HepG2 (cell line): ENCODE measurements at regions not wholly inside any gene's neighbourhood (a gene's known extent, or its start where the extent isn't known, plus 50 kb on each side); places are given as distances from the start of the nearest gene placed in this dataset.

ENCODE experiments used
- CBX1 ChIP-seq: IDR thresholded peaks from one replicate; pipeline ENCODE4 v1.6.1; 2016; ENCODE audit warnings: antibody characterized with exemption, low read depth
- CEBPB ChIP-seq: IDR thresholded peaks from 2 replicates; pipeline ENCODE4 v1.6.1; 2011; ENCODE audit warnings: low read depth, low read length, improper control_type of control experiment, borderline replicate concordance
- DMAP1 ChIP-seq: IDR thresholded peaks from 2 replicates; pipeline ENCODE4 v1.6.1; 2016
- DNMT1 ChIP-seq: sonication (generic); formaldehyde crosslinking; IDR thresholded peaks from 2 replicates; pipeline ENCODE4 v1.5.1; 2020; ENCODE audit warnings: mild to moderate bottlenecking, missing genetic modification reagents
- IKZF4 ChIP-seq: sonication (generic); formaldehyde crosslinking; IDR thresholded peaks from 2 replicates; pipeline ENCODE4 v1.5.1; 2020; ENCODE audit warnings: borderline replicate concordance, mild to moderate bottlenecking, low read depth, missing genetic modification reagents; ENCODE audit errors: not compliant biosample characterization
- KAT2B ChIP-seq: fragments of 150-350 bp; IDR thresholded peaks from 2 replicates; pipeline ENCODE4 v1.6.1; 2014; ENCODE audit warnings: low read depth, low read length, borderline replicate concordance
- KLF15 ChIP-seq: sonication (generic); formaldehyde crosslinking; IDR thresholded peaks from 2 replicates; pipeline ENCODE4 v1.8.1; 2023; ENCODE audit warnings: borderline replicate concordance, mild to moderate bottlenecking, inconsistent platforms, missing genetic modification reagents, mixed read lengths
- KMT2A ChIP-seq: sonication (generic); formaldehyde crosslinking; IDR thresholded peaks from 2 replicates; pipeline ENCODE4 v1.4.0; 2020; ENCODE audit warnings: missing genetic modification reagents
- MATR3 ChIP-seq: sonication (generic); formaldehyde crosslinking; IDR thresholded peaks from 2 replicates; pipeline ENCODE4 v1.4.0; 2020; ENCODE audit warnings: missing genetic modification reagents
- PHF20 ChIP-seq: sonication (generic); formaldehyde crosslinking; IDR thresholded peaks from 2 replicates; pipeline ENCODE4 v1.5.0; 2020; ENCODE audit warnings: mild to moderate bottlenecking, missing genetic modification reagents
- RELA ChIP-seq: sonication (generic); formaldehyde crosslinking; IDR thresholded peaks from 2 replicates; pipeline ENCODE4 v1.4.0; 2020; ENCODE audit warnings: missing genetic modification reagents
- REPIN1 ChIP-seq: sonication (generic); formaldehyde crosslinking; IDR thresholded peaks from 2 replicates; pipeline ENCODE4 v1.8.0; 2022; ENCODE audit warnings: missing genetic modification reagents, low read depth, mild to moderate bottlenecking, borderline replicate concordance
- SIX1 ChIP-seq: sonication (generic); formaldehyde crosslinking; IDR thresholded peaks from 2 replicates; pipeline ENCODE4 v1.4.0; 2020; ENCODE audit warnings: missing genetic modification reagents, borderline replicate concordance
- SIX4 ChIP-seq: sonication (generic); formaldehyde crosslinking; IDR thresholded peaks from 2 replicates; pipeline ENCODE4 v1.4.0; 2020; ENCODE audit warnings: missing genetic modification reagents
- ZFAT ChIP-seq: sonication (generic); formaldehyde crosslinking; conservative IDR thresholded peaks from 2 replicates; pipeline ENCODE4 v1.8.1; 2023; ENCODE audit warnings: missing genetic modification reagents, inconsistent platforms
- ZNF205 ChIP-seq: IDR thresholded peaks from 2 replicates; pipeline ENCODE4 v1.6.1; 2018; ENCODE audit warnings: missing biosample characterization, missing genetic modification reagents
- ZNF333 ChIP-seq: sonication (generic); formaldehyde crosslinking; IDR thresholded peaks from 2 replicates; pipeline ENCODE4 v1.4.0; 2020; ENCODE audit warnings: mild to moderate bottlenecking, missing genetic modification reagents, borderline replicate concordance
- ZNF761 ChIP-seq: sonication (generic); formaldehyde crosslinking; conservative IDR thresholded peaks from 2 replicates; pipeline ENCODE4 v1.4.0; 2020; ENCODE audit warnings: mild to moderate bottlenecking, missing genetic modification reagents
- ZNF790 ChIP-seq: sonication (generic); formaldehyde crosslinking; IDR thresholded peaks from 2 replicates; pipeline ENCODE4 v1.8.0; 2022; ENCODE audit warnings: missing genetic modification reagents, mild to moderate bottlenecking, borderline replicate concordance
- ZNF83 ChIP-seq: sonication (generic); formaldehyde crosslinking; IDR thresholded peaks from 2 replicates; pipeline ENCODE4 v1.4.0; 2020; ENCODE audit warnings: missing genetic modification reagents, mild to moderate bottlenecking, borderline replicate concordance
- TF ChIP-seq, protein P1 (sequence below): sonication (generic); formaldehyde crosslinking; IDR thresholded peaks from 2 replicates; pipeline ENCODE4 v1.5.0; 2020; ENCODE audit warnings: missing genetic modification reagents, mild to moderate bottlenecking, borderline replicate concordance
- TF ChIP-seq, protein P2 (sequence below): sonication (generic); formaldehyde crosslinking; IDR thresholded peaks from 2 replicates; pipeline ENCODE4 v1.4.0; 2020; ENCODE audit warnings: missing genetic modification reagents
- TF ChIP-seq, protein P3 (sequence below): sonication (generic); formaldehyde crosslinking; conservative IDR thresholded peaks from 2 replicates; pipeline ENCODE4 v1.4.0; 2020; ENCODE audit warnings: missing genetic modification reagents

DNA sequence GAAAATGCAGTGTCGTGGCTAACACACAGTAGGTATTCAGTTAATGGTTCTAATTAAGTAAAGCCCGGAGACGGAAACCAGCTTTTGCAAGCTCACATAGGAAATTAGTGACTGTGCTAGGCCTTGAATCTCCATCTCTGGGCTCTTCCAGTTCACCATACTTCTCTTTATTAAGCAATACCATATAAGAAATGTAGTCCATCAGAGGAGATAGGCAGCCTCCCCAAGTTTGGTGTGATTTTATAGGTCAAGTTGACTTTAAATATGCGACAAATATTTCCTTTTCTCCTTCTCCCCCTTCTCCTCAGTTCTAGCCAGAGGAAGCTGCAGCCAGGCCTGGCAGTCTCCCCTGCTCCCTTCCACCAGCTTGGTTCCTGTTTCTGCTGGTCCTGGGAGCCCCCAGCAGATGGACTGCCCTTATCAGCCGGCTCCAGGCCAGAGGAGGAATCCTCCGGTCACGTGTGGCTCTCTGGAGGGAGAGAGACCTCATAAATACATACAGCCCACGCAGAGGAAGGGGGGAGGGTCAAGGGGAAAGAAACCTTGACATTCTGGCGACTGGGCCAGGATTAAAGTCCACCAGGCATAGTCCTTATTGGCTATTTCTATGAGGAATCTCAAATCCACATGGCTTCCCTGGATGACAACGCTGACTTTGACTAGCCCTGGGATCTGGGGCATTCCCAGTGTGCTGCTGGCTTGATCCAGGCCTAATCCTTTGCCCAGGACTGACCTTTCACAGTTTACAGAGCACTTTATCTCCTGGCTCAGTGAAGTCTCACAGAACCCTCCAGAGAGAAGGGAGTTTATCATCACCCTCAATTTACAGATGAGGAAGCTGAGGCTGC is 115.1 kb upstream of the JUN start (continued):
- TF ChIP-seq CEBPB (no peak), REPIN1 (0 out of 2 replicates have a peak, but pooled peaks have one; percentile 37), PHF20 (CRISPR knock-in tag) (0 out of 2 replicates have a peak, but pooled peaks have one; percentile 28), KMT2A (CRISPR knock-in tag) (no peak), ZNF761 (CRISPR knock-in tag) (0 out of 2 replicates have a peak, but pooled peaks have one; percentile 63), DNMT1 (CRISPR knock-in tag) (no peak), ZFAT (no peak), MATR3 (CRISPR knock-in tag) (no peak), KLF15 (no peak), CBX1 (peak; percentile 22), RELA (CRISPR knock-in tag) (no peak), KAT2B (no peak), IKZF4 (CRISPR knock-in tag) (no peak), DMAP1 (peak; percentile 68; the same call in 1 of the 2 replicates), ZNF790 (no peak), SIX4 (peak; percentile 65), ZNF205 (peak; percentile 48; the same call in 1 of the 2 replicates), SIX1 (peak; percentile 56; the same call in 1 of the 2 replicates), ZNF83 (CRISPR knock-in tag) (no peak), ZNF333 (CRISPR knock-in tag) (no peak)
- TF ChIP-seq, protein P1, sequence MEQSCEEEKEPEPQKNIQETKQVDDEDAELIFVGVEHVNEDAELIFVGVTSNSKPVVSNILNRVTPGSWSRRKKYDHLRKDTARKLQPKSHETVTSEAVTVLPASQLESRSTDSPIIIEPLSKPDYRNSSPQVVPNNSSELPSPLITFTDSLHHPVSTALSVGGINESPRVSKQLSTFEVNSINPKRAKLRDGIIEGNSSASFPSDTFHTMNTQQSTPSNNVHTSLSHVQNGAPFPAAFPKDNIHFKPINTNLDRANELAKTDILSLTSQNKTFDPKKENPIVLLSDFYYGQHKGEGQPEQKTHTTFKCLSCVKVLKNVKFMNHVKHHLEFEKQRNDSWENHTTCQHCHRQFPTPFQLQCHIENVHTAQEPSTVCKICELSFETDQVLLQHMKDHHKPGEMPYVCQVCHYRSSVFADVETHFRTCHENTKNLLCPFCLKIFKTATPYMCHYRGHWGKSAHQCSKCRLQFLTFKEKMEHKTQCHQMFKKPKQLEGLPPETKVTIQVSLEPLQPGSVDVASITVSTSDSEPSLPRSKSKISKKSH (CRISPR knock-in tag), result no peak
- TF ChIP-seq, protein P2, sequence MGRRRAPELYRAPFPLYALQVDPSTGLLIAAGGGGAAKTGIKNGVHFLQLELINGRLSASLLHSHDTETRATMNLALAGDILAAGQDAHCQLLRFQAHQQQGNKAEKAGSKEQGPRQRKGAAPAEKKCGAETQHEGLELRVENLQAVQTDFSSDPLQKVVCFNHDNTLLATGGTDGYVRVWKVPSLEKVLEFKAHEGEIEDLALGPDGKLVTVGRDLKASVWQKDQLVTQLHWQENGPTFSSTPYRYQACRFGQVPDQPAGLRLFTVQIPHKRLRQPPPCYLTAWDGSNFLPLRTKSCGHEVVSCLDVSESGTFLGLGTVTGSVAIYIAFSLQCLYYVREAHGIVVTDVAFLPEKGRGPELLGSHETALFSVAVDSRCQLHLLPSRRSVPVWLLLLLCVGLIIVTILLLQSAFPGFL (CRISPR knock-in tag), result no peak
- TF ChIP-seq, protein P3, sequence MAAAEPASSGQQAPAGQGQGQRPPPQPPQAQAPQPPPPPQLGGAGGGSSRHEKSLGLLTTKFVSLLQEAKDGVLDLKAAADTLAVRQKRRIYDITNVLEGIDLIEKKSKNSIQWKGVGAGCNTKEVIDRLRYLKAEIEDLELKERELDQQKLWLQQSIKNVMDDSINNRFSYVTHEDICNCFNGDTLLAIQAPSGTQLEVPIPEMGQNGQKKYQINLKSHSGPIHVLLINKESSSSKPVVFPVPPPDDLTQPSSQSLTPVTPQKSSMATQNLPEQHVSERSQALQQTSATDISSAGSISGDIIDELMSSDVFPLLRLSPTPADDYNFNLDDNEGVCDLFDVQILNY (CRISPR knock-in tag), result no peak
